Jurkat, Clone E6-1 (cell line): ENCODE measurements at regions not wholly inside any gene's neighbourhood (a gene's known extent, or its start where the extent isn't known, plus 50 kb on each side); places are given as distances from the start of the nearest gene placed in this dataset.

Source experiments
- DNase-seq: peaks from one replicate; pipeline ENCODE4 v3.0.0-alpha.2; 2011; ENCODE audit warnings: low read depth, low spot score
- H3K4me3 ChIP-seq: 2 replicates; pipeline ENCODE4 v1.5.1; 2011; ENCODE audit warnings: mild to moderate bottlenecking, low read length, control low read depth, moderate library complexity

DNA sequence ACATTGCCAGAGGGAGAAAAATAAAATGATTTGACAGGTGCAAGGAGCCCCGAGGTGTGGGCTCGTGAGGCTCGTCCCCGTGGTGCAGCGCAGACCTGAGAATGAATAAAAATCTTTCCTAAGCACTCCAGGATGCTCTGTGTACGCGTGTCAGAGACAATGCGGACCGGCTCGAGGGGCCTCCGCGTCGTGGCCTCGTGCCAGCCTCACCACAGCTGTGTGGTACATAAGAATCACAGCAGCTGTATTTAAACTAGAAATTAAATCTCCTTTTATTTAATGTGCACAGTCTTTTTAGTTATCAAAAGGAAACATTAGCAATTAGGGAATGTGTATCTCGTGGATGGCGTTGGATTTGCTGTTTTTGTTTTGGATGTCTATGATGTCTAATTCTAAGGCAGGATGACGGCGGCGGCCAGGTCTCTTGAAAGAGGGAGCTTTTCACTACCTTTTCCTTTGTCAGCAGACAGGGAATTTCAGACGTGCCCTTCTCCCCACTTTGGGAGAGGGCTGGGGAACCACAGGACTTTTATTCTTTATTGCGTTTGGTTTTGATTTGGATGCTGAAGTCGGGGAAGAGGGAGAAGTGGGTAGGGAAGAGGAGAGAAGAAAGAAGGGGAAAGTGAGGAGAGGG lies 365.3 kb upstream of the SHH start:
- no peak for DNase-seq

DNA sequence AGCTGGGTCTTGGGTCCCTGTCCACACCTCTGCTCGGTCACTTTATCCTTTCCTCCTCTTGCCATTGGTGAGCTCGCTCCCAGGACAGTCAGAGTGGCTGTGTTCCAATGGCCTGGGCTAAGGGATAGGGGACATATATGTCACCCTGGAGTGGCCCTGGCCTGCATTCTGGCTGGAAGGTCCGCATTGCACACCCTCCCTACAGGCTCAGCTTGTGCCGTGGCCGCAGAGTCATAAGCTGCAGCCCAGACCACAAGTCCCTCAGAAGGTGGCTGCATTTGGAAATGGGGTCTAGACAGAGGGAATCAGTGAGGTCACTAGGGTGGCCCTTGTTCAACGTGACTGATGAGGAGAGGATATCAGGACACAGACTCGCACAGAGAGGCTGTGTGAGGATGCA lies 363.8 kb upstream of the SHH start:
- no peak overlapping the region for H3K4me3 ChIP-seq
- no peak for DNase-seq

More for the DNA sequence above, 365.3 kb upstream of the SHH start:
- no peak overlapping the region for H3K4me3 ChIP-seq

DNA sequence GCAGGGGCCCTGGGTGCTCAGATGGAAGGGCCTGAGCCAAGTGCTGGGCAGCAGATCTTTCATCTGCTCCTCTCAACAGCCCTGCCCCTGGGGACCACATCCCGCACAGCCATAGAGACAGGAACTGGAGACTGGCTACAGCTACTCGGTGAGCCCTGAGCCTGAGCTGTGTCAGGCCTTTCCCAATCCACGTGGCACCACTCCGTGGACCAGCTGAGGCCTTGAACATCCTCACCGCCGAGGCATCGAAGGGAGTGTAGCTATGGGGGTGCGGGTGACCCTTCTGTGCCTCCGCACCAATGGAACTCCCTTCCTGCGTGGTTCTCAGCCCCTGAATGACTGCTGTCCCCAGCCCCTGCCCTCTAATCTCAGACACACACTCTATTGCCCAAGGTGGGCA lies 362.7 kb upstream of the SHH start:
- DNase-seq, result no peak
- no peak overlapping the region for H3K4me3 ChIP-seq

DNA sequence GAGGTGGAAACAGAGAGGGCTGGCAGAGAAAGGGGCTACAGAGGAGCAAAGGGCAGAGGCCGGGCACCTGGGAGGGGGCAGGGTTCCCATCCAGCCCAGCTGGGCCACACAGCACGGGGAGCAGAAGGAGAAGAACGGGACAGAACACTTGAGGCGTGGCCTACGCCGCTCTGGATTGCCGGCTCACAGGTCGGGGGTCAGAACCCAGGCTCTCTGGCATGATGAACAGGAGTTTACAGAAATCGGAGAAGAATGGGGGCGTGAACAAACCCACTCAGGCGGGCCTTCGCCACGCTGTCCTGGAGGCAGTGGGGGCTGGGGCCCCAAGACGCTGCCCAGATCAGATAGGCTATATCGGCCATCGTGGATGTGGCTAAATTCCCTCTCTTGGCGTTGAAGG lies 362.2 kb upstream of the SHH start:
- H3K4me3 ChIP-seq, result no peak overlapping the region
- DNase-seq, result no peak

DNA sequence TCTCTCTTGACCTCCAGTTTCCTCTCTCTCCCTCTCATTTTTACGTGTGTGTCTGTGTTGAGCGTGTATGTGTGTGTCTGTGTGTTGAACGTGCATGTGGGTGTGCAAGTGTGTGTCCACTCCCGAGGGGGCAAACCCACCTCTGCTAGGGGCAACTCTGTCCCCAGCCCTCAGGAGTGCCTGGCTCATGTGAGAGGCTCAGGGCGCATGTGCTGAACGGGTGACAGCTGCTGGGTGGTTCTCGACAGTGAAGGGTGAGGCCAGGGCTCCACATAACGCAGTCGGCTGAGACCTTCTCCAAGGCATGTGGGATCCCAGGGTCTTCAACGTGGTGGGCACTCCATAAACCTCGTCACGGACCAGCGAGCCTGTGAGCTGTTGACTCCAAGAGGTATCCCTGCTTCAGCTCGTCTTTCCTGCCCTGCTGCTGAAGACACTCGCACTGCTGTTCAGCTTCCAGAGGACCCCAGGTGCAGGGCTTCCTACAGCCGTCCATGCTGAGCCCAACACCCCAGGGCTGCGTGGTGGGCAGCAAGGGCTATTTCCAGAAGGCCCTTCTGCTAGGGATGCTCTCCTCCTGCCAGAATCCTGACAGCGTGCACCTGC lies 361.6 kb upstream of the SHH start:
- no peak for DNase-seq
- H3K4me3 ChIP-seq, result no peak overlapping the region

DNA sequence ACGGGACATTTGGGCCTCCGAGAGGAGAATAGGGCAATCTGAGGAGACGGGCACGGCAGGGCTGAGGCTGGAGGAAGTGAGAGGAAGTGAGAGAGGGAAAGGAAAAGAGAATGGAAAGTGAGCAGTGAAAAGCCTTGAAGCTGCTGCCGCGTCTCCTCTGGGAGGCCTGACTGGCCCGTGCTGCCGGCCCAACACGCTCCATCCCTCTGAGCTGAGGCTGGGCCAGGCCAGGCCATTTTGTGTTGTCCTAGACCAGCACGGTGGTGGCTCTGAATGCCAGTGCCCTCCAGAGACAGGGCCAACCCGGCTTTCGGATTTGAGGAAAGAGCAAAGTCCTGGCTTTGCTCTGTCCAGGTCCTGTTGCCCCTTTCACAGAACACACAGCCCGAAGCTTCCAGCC lies 361.1 kb upstream of the SHH start:
- H3K4me3 ChIP-seq, result no peak overlapping the region
- no peak for DNase-seq

DNA sequence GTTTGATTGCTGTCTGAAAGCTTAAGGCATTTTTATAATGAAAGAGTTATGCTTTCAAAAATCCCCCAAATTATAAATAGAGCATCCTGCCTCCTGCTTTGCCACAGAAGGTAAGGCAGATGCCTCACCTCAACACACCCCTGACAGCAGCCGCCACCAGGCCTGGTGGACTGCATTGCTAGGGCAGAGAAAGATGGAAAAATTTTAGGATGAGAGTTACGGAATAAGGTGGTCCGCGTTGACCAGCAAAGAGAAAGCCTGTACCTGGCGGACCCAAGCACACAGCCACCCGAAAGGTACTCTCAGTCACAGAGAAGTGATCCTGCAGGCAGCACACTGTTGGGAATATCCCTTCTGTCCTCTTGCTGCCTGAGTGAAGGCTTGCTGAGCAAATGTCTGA lies 360.4 kb upstream of the SHH start:
- DNase-seq, result no peak

DNA sequence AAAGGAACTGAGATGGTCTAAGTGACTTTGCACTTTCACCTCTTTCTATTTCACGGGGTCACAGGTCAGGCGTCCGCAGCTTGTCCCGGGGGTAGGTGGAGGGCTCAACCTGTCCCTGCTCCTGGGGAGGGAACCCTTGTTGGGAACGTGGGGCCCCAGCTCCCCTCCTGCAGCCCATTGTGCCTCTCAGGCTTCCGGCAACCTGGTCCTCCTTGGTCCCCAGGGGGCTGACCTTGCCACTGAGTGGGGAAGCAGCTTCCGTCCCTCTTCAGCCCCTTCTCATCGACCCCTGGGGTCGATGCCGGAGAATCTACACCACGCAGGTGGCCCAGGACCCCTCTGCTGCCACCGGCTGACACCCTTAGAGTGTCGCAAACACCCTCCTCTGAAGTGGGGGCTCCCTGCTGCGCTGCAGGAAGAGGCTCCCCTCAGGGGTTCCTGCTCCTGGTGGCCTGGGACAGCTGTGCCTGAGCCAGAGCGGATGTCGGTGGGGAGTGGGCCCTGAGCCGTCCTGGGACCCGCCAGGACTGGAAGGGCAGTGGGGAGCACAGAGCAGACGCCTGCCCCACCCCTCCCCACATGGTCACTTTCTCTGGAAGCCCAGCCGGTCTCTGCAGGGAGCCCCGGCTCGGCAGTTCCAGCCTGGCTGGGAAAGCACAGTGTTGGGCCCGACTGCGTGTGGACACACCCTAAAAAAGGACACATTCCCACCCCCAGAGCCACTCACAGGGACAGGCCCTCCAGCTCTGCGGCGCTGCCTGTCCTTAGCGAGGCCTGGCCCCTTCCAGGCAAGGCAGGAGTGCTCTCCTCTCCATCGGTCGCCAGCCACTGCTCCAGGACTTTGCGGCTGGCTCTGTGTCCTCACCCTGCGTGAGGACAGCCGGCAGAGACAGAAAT lies 357.5 kb upstream of the SHH start:
- no peak for DNase-seq
- no peak overlapping the region for H3K4me3 ChIP-seq

More for the DNA sequence above, 360.4 kb upstream of the SHH start:
- H3K4me3 ChIP-seq, result no peak overlapping the region

DNA sequence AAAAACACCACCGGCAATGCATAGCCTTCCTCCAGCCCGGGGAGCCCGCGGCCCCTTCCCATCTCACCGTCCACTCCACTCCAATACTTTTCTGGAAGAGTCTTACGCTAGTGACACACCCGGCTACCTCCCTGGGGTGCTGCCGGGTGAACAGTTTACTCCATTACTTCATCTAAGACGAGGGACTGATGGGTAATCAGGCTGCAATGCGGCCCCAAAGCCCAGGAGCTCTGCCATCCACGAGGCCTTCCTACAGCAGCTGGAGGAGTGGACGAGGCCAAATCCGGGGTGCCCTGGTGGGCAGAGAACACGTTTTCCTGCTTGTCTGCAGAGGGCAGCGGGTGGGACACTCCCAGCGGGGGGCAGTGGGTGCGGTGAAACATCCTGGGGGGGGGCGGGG lies 356.2 kb upstream of the SHH start:
- H3K4me3 ChIP-seq, result no peak overlapping the region
- DNase-seq, result no peak

DNA sequence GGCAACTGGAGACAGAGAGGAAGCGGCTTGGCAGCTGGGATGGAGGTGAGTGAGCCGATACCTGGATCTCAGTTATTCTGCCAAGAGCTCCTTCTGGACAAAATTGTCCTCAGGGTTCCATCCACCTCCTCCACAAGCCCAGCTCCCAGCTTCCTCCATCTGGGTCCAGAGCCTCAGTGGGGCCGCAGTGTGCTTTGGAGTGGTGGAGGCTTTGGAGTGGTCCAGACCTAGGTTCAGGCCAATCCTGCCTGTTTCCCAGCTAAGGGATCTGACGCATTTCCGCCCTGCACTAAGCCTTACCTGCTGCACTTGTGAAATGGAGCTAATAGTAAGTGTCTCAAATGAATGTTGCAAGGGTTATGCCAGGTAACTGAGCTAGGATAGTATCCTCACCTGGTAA lies 355.7 kb upstream of the SHH start:
- no peak overlapping the region for H3K4me3 ChIP-seq
- DNase-seq, result no peak

DNA sequence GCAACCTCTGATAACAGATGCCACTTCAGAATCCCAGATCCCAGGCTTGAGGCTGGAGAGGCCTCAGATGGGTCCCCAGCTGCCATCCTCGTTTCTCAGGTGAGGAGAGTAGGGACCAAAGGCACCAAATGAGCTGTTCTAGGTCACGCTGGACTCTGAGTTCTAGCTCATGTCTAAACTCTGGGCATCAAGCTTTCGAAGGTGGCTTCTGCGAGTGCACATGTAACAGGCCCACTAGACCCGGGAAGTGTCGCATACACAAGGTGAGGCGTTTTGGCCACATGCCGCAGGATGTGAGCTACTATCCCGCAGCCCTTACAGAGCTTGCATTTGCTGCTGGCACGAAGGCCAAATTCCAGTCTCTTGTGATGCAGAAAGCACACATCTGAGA lies 355.1 kb upstream of the SHH start:
- no peak overlapping the region for H3K4me3 ChIP-seq
- no peak for DNase-seq

DNA sequence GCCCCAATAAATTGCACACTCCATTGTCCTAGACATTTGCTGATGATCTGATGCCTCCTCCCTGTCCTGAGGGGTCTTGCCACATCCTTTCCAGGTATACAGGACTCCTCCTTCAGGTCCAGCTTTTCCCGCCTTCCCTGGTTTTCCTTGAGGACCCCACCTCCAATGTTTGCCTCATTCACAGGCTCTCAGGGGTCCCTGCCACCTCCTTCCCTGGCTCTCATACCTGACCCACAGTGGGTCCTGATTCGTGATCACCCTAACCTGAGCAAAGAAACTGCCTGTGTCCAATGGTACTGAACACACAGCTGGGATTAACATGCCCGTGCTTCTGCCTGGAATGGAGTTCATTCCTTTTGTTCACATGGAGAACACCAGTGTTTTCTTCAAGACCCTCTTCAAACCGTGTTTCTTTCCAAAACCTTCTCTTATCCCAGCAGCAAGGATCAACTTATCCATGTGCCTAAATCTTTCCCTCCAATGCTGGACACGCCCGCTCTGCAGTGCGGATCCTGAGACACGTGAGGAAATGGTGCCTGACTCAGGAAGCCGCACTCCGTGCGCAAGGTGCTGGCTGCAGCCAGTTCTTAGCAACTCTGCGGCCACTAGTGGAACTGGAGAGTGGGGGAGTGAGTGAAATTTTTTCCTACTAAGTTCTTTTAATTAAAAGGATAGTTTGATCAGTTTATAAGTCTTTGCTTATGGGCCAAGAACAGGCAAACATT lies 354.6 kb upstream of the SHH start:
- H3K4me3 ChIP-seq, result no peak overlapping the region
- DNase-seq, result no peak

DNA sequence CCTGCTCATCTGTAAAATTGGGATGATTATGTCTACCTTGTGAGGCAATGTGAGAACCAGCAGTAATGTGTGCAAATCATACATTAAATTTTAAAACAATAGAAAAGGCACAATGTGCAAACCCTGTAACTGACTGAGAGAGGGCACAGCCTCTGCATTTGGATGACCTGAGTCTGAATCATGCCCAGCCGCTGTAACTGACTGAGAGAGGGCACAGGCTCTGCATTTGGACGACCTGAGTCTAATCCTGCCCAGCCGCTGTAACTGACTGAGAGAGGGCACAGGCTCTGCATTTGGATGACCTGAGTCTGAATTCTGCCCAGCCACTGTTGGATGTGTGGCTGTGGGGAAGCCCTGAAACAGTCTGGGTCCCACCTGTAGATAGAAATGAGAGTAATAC lies 351.5 kb upstream of the SHH start:
- H3K4me3 ChIP-seq, result no peak overlapping the region
- no peak for DNase-seq

DNA sequence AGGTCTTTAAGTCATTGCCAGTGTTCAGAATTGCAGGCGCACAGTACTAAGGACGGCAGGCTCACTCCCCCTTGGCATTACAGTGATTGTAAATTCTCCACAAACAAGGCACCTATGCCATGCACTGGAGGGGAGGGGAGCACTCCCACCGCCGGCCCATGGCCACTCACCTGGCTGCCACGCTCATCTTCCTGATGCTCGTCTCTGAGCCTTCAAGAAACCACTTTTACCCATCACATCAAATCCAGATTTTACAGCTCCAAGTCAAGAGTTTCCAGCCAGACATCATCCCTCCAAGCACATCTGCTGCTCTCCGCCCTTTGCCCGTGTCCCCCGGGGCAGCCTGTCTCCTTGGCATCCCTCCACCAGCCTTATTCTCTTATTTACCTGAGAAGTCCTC lies 350.2 kb upstream of the SHH start:
- H3K4me3 ChIP-seq, result no peak overlapping the region
- DNase-seq, result no peak

DNA sequence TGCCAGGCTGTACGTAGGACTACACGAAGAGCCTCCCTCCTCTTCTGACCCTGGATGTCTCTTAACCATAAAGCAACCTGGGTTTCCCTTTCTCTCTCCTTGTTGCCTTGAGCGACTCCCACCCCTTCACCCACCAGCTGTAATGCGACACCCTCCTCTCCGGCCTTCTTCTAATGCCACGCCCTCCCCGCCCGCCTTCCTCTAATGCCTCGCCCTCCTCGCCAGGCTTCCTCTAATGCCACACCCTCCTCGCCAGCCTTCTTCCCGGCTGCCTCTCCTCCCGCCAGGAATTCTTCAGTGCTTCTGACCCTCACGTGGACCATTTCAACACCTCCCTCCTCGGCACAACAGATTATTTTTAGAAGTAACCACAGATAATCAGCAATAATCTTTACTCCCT lies 348.5 kb upstream of the SHH start:
- H3K4me3 ChIP-seq, result no peak overlapping the region
- no peak for DNase-seq

DNA sequence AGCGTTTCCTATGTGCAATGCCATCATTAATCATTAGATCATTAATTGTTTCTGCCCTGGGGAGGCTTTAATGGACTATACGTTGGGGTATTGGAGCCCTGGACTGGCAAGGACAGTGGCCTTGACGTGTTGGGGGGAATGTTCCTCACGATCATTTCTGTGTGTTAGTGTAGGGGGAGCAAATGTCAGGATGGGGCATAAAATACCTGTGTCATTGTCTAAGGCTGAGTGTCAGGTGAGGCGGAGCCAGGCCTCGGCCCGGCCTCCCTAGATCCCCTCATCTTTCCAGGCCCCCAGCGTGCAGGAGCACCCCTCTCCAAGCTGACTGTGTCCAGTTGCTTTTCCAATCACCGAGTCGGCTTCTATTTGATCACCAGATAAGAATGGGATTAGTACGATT lies 346.4 kb upstream of the SHH start:
- DNase-seq, result no peak
- no peak overlapping the region for H3K4me3 ChIP-seq

DNA sequence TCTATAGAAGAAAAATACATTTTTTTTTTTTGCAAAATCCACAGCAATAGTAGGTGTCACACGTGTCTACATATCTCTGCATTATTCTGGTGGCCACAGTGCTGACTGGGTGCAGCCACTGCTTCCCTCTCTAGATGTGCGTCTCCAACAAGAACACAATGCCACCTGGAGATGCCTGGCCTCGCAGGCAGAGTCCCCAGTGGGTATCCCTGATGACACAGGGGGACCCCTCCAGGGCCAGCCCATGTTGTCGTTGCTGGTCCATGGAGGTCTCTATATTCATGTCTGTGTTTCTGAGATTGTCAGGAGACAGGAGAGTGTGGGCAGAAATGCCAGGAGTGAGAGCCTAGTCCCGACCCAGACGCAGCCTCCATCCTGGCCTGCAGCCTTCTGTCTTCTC lies 345.9 kb upstream of the SHH start:
- H3K4me3 ChIP-seq, result no peak overlapping the region
- DNase-seq, result no peak

DNA sequence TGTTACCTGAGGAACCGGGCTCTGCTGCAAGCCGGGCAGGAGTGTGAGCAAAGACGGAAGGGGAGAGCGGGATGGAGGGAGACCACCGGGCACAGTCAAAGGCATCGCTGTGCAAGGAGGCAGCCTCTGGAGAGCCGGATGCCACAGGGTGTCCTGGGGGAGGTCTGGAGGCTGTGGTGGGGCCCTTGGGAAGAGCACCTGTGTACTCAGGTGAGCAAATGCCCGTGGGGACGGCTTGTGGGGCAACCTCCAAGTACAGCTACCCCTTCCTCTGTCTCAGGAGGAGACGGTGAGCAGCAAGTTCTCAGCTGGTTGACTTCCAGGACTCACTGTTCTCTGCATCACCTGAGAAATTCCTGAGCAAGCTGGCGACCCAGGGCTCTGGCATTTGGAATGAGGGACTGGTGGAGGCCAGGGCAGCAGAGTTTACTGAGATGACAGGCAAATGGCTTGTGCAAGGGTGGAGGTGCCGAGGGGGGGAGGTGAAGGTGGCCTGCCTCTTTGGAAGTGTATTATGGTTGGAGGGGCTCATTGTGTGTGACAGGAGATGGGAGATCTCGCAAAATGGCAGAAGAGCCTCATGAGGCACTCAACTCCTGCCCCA lies 345.2 kb upstream of the SHH start:
- no peak for DNase-seq
- no peak overlapping the region for H3K4me3 ChIP-seq

DNA sequence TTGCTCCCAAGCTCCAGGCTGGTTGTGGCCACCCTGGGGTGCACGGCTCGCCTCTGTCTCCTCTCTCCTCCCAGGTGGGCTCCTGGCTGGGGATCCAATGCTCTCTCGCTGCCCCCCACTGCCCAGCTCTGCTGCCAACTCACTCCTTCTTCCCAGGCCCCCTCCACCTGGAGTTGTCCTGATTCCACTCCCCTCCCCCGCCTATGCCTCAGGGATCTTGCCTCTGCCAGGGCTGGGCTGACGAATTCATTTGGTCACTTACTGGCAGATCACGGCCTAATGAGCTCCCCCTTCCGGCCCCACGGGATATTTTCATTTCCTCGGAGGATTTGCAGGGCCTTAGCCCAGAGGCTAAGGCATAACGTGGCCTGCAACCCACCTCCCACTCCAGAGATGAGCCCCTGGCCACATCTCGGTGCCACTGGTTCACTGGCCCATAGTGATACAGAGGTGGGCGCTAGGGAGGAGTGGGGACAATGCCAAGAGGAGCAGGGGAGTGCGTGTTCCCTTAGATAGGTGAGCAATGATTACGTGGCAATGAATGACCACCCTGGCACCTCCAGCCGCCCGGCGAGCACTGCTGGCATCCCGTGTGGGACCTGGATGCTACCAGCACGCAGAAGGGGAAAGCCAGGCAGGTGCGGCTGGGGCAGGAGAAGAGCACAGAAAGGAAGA lies 344.6 kb upstream of the SHH start:
- H3K4me3 ChIP-seq, result no peak overlapping the region
- DNase-seq, result no peak
